ENCODE measurements at regions not wholly inside any gene's neighbourhood (a gene's known extent, or its start where the extent isn't known, plus 50 kb on each side); places are given as distances from the start of the nearest gene placed in this dataset.

- TF ChIP-seq, protein P1, sequence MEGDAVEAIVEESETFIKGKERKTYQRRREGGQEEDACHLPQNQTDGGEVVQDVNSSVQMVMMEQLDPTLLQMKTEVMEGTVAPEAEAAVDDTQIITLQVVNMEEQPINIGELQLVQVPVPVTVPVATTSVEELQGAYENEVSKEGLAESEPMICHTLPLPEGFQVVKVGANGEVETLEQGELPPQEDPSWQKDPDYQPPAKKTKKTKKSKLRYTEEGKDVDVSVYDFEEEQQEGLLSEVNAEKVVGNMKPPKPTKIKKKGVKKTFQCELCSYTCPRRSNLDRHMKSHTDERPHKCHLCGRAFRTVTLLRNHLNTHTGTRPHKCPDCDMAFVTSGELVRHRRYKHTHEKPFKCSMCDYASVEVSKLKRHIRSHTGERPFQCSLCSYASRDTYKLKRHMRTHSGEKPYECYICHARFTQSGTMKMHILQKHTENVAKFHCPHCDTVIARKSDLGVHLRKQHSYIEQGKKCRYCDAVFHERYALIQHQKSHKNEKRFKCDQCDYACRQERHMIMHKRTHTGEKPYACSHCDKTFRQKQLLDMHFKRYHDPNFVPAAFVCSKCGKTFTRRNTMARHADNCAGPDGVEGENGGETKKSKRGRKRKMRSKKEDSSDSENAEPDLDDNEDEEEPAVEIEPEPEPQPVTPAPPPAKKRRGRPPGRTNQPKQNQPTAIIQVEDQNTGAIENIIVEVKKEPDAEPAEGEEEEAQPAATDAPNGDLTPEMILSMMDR (IDR thresholded peaks at IDR 0.05; ENCODE audit: low read depth, low read length) = no peak
- Histone ChIP-seq H3K9me3 (no peaks in the 10 kb centered on the region), H3K4me3 (ENCODE audit: low read depth, low read length) (no peak overlapping the region), H3K36me3 (no peaks in the 10 kb centered on the region), H3K27me3 (peaks cover 8% of the 10 kb centered on the region), H3K4me1 (no peaks in the 10 kb centered on the region)
- DNase-seq = no peak
Measured at GRCh38 chr12:69136931-69137613, 102.3 kb upstream of the CPSF6 start.

GRCh38 chr12:69141074-69141473, 98.3 kb upstream of the CPSF6 start:
- peaks cover 7% of the 10 kb centered on the region for H3K27me3 ChIP-seq
- H3K36me3 ChIP-seq = no peaks in the 10 kb centered on the region
- H3K4me1 ChIP-seq = no peaks in the 10 kb centered on the region
- TF ChIP-seq, protein P1 (IDR thresholded peaks at IDR 0.05; ENCODE audit: low read depth, low read length) = no peak
- DNase-seq = no peak
- H3K9me3 ChIP-seq = no peaks in the 10 kb centered on the region
- H3K4me3 ChIP-seq (ENCODE audit: low read depth, low read length) = no peak overlapping the region

DNA sequence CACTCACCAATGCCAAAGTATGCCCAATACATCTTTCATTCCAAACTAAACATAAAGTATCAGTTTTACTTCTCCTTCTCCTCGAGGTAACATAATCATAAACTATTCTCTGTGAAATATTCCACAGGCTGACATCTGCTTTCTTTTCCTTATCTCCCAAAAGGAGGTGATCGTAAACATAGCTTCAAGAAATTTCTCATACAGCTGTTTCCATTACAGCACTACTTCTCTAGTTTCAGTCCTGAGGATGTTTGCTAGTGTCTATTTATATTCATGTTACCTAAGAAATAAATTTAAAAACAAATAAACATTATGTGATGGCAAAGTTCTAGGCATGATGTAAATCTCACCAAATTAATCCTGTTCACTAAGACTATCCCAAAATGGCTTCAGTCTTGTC, 90.1 kb upstream of the CPSF6 start:
- Histone ChIP-seq H3K36me3 (no peaks in the 10 kb centered on the region), H3K4me1 (no peaks in the 10 kb centered on the region), H3K9me3 (no peaks in the 10 kb centered on the region), H3K27me3 (peaks cover 19% of the 10 kb centered on the region), H3K4me3 (ENCODE audit: low read depth, low read length) (no peak overlapping the region)
- no peak for DNase-seq
- TF ChIP-seq, protein P1 (IDR thresholded peaks at IDR 0.05; ENCODE audit: low read depth, low read length) = no peak

GRCh38 chr12:69150083-69150795, 89.1 kb upstream of the CPSF6 start:
- no peaks in the 10 kb centered on the region for H3K4me1 ChIP-seq
- DNase-seq = no peak
- TF ChIP-seq, protein P1 (IDR thresholded peaks at IDR 0.05; ENCODE audit: low read depth, low read length) = no peak
- peaks cover 17% of the 10 kb centered on the region for H3K27me3 ChIP-seq
- H3K9me3 ChIP-seq = no peaks in the 10 kb centered on the region
- H3K4me3 ChIP-seq (ENCODE audit: low read depth, low read length) = no peak overlapping the region
- no peaks in the 10 kb centered on the region for H3K36me3 ChIP-seq

DNA sequence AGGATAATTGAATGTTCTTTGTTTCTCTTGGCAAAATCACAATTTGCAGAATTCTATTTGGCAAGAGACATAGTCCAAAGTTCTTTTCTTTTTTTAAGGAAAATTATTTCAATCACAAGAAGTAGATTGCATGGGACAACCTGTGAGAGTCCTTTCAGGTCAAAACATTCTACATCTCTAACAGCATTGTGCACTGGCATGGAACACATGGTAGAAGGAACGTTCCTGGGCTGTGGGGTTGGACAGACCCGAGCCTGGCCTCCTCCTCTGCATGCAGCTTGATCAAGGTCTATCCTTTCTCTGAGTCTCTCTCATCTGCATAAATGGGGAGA, 88.6 kb upstream of the CPSF6 start:
- no peaks in the 10 kb centered on the region for H3K36me3 ChIP-seq
- no peaks in the 10 kb centered on the region for H3K4me1 ChIP-seq
- peaks cover 13% of the 10 kb centered on the region for H3K27me3 ChIP-seq
- H3K9me3 ChIP-seq = no peaks in the 10 kb centered on the region
- no peak for DNase-seq
- TF ChIP-seq, protein P1 (IDR thresholded peaks at IDR 0.05; ENCODE audit: low read depth, low read length) = no peak
- no peak overlapping the region for H3K4me3 ChIP-seq (ENCODE audit: low read depth, low read length)

DNA sequence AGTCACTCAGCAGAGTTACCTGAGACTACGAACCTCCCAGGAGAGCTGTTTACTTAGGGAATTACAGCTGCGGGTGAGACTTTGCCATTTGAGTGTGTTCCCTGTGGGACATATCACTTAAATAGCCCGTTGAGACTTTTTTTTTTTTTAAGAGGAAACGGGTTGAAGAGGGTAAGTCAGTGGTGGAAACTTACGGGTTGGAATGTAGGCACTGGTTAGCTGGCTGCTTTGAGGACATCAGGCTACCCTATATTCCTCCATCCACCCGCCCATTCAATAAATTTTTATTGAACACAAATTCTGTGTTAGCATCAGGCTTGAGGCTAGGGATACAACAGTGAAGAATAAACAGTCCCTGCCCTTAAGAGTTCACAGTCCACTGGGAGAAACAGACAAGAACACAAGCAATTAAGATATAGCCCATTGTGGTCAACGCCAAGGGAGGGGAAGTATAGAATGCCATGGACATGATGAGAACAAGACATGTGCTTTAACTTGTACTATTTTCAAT, 88.1 kb upstream of the CPSF6 start:
- TF ChIP-seq, protein P1 (IDR thresholded peaks at IDR 0.05; ENCODE audit: low read depth, low read length) = no peak
- H3K9me3 ChIP-seq = no peaks in the 10 kb centered on the region
- no peak overlapping the region for H3K4me3 ChIP-seq (ENCODE audit: low read depth, low read length)
- DNase-seq = no peak
- peaks cover 11% of the 10 kb centered on the region for H3K27me3 ChIP-seq
- H3K4me1 ChIP-seq = no peaks in the 10 kb centered on the region
- H3K36me3 ChIP-seq = no peaks in the 10 kb centered on the region
